ENCODE measurements at regions not wholly inside any gene's neighbourhood (a gene's known extent, or its start where the extent isn't known, plus 50 kb on each side); places are given as distances from the start of the nearest gene placed in this dataset.
A peak's percentile ranks its signal among the peaks of the same experiment; 100 is the strongest.

DNA sequence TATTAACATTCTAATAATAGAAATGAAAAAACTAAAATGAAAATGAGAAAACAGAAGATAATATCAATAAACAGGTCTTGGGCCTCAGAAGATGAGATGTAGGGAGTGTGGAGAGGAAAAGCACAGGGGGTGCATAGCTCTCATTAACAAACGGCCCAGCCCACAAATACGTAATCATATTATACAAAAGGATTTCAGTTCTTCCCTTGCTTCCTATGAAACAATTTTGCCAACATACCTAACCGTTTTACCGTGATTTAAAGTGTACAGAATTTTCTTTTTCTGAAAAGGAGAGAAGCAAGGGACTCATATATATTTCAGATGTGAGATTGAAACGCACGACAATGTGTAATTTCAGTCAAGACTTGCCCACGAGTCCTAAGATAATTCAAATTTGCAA is 136.0 kb downstream of the HFE start:
- Histone ChIP-seq H3K36me3 (ENCODE audit: insufficient read depth in 1 of 2, low read depth in 1 of 2) (no peaks in the 10 kb centered on the region), H3K27ac (peak overlapping the region; percentile 90), H3K27me3 (ENCODE audit: insufficient read depth in 3 of 3, low read length in 2 of 3) (peaks cover 0 to 53% (median 13%) of the 10 kb centered on the region in 3 donors), H3K9me3 (no peaks in the 10 kb centered on the region), H3K4me1 (no peaks in the 10 kb centered on the region), H3K4me3 (peak overlapping the region; percentile 66)
- intact Hi-C loops (cut with DNase I), result no loop called here
- DNase-seq, result no peak
- ATAC-seq, result no peak
- WGBS, 3 donors, result 3 to 13% (median 11%) methylated on average over 7 of the region's 7 CpGs
- TF ChIP-seq, protein P1, sequence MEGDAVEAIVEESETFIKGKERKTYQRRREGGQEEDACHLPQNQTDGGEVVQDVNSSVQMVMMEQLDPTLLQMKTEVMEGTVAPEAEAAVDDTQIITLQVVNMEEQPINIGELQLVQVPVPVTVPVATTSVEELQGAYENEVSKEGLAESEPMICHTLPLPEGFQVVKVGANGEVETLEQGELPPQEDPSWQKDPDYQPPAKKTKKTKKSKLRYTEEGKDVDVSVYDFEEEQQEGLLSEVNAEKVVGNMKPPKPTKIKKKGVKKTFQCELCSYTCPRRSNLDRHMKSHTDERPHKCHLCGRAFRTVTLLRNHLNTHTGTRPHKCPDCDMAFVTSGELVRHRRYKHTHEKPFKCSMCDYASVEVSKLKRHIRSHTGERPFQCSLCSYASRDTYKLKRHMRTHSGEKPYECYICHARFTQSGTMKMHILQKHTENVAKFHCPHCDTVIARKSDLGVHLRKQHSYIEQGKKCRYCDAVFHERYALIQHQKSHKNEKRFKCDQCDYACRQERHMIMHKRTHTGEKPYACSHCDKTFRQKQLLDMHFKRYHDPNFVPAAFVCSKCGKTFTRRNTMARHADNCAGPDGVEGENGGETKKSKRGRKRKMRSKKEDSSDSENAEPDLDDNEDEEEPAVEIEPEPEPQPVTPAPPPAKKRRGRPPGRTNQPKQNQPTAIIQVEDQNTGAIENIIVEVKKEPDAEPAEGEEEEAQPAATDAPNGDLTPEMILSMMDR (IDR thresholded peaks at IDR 0.05), result no peak

DNA sequence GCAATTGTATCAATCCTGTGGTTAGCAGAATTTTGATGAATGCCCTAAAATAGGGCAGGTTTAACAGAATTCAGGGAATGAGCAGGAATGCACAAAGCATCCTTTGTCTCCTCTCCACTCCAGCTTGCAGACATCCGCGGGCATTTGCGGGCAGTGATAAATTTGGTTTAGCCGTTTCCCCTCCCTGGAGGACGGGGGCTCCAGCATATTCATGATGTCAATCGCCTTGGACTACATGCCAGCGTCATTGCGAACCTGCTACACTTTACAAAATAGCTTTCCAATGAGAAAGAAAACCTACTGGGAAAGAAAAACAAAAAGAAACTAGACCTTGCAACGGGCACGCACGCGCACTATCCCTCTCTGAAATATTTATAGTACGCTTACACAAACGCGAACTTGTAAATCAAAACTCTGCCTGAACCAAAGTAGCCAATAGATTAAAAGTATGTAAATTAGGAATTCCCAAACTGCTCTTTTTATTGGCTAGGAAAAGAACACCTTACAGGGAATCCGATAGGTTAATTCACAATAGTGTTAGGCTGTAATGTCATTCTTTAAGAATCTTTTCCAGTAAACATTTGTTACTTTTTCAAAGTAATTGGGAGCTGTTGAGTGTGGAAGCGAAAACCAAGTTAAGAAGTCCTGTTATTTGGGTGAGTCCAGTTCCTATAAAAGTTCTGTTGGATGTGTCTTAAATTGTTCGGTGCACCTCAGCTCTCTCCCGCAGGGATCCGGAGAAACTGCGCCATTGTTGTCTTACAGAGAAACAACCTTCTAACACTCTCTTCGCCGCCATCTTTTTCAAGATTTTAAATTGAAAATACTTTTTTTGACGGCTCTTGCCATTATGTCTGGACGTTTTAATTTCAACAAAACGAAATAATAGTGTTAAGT is 136.7 kb downstream of the HFE start:
- no peaks in the 10 kb centered on the region for H3K36me3 ChIP-seq (ENCODE audit: insufficient read depth in 1 of 2, low read depth in 1 of 2)
- H3K4me3 ChIP-seq, result peak overlapping the region; percentile 66
- TF ChIP-seq, protein P1 (IDR thresholded peaks at IDR 0.05), result no peak
- no peaks in the 10 kb centered on the region for H3K9me3 ChIP-seq
- ATAC-seq (peak; percentile 87 to 93 (median 91)), DNase-seq (peak in 1 of 2 donors; percentile 59)
- H3K4me1 ChIP-seq, result no peaks in the 10 kb centered on the region
- WGBS, 3 donors, result 0 to 2% (median 1%) methylated on average over 26 of the region's 26 CpGs
- intact Hi-C loops (cut with DNase I), result no loop called here
- peaks cover 0 to 50% (median 8%) of the 10 kb centered on the region in 3 donors for H3K27me3 ChIP-seq (ENCODE audit: insufficient read depth in 3 of 3, low read length in 2 of 3)
- peak overlapping the region; percentile 90 for H3K27ac ChIP-seq

DNA sequence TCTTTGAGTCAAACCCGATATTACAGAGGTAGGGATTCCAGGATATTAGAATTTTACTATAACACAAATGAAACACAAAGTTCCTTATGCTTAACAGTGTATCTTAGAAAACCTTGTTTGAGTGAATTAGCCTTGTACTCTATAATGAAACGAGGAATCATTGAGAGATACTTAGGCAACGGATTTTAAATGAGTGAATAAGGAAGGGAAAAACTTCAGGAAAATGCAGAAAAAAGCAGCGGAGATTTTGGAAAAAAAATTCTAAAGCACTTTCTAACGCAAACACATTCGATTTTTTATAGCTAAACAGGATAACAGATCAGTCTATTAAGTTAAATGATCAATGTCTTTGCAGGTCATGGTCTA is 137.3 kb downstream of the HFE start:
- Histone ChIP-seq H3K36me3 (ENCODE audit: insufficient read depth in 1 of 2, low read depth in 1 of 2) (no peaks in the 10 kb centered on the region), H3K27ac (peak overlapping the region; percentile 90), H3K4me1 (no peaks in the 10 kb centered on the region), H3K9me3 (no peaks in the 10 kb centered on the region), H3K4me3 (peak overlapping the region; percentile 66), H3K27me3 (ENCODE audit: insufficient read depth in 3 of 3, low read length in 2 of 3) (peaks cover 0 to 47% (median 7%) of the 10 kb centered on the region in 3 donors)
- intact Hi-C loops (cut with DNase I), result no loop called here
- DNase-seq, result no peak
- 2 to 9% (median 8%) methylated on average over 6 of the region's 6 CpGs for WGBS, 3 donors
- TF ChIP-seq, protein P1 (IDR thresholded peaks at IDR 0.05), result no peak
- ATAC-seq, result no peak

DNA sequence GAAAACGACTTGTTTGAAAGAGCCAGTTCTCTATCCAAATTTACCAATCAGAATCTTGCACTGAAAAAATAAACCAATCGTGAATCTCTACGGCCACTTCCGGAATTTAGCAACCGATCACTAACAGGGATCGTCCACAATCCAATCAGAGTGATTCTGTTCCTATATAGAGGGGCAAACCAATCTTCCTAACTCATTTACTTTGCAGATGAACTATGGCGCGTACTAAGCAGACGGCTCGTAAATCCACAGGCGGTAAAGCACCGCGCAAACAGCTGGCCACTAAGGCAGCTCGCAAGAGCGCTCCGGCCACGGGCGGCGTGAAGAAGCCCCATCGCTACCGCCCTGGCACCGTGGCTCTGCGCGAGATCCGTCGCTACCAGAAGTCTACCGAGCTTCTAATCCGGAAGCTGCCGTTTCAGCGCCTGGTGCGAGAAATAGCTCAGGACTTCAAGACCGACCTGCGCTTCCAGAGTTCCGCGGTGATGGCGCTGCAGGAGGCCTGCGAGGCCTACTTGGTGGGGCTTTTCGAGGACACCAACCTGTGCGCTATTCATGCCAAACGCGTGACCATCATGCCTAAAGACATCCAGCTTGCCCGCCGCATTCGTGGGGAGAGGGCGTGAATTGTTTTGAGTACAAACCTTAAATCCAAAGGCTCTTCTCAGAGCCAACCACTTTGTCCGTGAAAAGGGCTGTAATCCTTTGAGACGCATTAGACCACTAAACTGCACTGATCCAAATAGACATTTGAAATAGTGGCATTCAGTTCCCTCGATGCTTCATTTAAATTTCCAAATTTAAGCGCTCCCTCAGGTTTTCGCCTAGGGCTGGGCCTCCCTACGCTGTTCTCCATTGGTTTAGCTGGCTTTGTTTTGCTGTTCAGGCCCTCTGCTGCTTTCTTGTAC is 138.0 kb downstream of the HFE start:
- peak; percentile 55 to 77 (median 62) for ATAC-seq
- H3K27me3 ChIP-seq (ENCODE audit: insufficient read depth in 3 of 3, low read length in 2 of 3), result peaks cover 0 to 48% (median 7%) of the 10 kb centered on the region in 3 donors
- H3K27ac ChIP-seq, result peak overlapping the region; percentile 90
- WGBS, 3 donors, result 34 to 38% (median 36%) methylated on average over 51 of the region's 51 CpGs
- H3K9me3 ChIP-seq, result no peaks in the 10 kb centered on the region
- H3K36me3 ChIP-seq (ENCODE audit: insufficient read depth in 1 of 2, low read depth in 1 of 2), result no peaks in the 10 kb centered on the region
- H3K4me1 ChIP-seq, result no peaks in the 10 kb centered on the region
- TF ChIP-seq, protein P1 (IDR thresholded peaks at IDR 0.05), result no peak
- intact Hi-C loops (cut with DNase I), result no loop called here
- peak in 1 of 2 donors; percentile 49 for DNase-seq
- H3K4me3 ChIP-seq, result peak overlapping the region; percentile 66

Measured in psoas muscle (tissue), 7 donors.